MM.1S (cell line): ENCODE measurements at regions not wholly inside any gene's neighbourhood (a gene's known extent, or its start where the extent isn't known, plus 50 kb on each side); places are given as distances from the start of the nearest gene placed in this dataset.

Experiments used
- EZH2 ChIP-seq: fragments of 300-600 bp; sonication (generic); optimal IDR thresholded peaks from 2 replicates; pipeline ENCODE3; 2017; ENCODE audit warnings: low read depth, mild to moderate bottlenecking, antibody characterized with exemption, low read length, mixed read lengths
- TF ChIP-seq, protein P1 (sequence below): fragments of 300-600 bp; sonication (generic); IDR thresholded peaks from 2 replicates; pipeline ENCODE4 v1.5.1; 2016; ENCODE audit warnings: antibody characterized with exemption, low read length, mixed read lengths

- TF ChIP-seq, protein P1, sequence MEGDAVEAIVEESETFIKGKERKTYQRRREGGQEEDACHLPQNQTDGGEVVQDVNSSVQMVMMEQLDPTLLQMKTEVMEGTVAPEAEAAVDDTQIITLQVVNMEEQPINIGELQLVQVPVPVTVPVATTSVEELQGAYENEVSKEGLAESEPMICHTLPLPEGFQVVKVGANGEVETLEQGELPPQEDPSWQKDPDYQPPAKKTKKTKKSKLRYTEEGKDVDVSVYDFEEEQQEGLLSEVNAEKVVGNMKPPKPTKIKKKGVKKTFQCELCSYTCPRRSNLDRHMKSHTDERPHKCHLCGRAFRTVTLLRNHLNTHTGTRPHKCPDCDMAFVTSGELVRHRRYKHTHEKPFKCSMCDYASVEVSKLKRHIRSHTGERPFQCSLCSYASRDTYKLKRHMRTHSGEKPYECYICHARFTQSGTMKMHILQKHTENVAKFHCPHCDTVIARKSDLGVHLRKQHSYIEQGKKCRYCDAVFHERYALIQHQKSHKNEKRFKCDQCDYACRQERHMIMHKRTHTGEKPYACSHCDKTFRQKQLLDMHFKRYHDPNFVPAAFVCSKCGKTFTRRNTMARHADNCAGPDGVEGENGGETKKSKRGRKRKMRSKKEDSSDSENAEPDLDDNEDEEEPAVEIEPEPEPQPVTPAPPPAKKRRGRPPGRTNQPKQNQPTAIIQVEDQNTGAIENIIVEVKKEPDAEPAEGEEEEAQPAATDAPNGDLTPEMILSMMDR: no peak
- no peak for TF ChIP-seq EZH2
Observed at GRCh38 chr20:53706466-53707370, 113.1 kb upstream of the ZNF217 start.
